Bronchial epithelial cell (primary cell): ENCODE measurements at regions not wholly inside any gene's neighbourhood (a gene's known extent, or its start where the extent isn't known, plus 50 kb on each side); places are given as distances from the start of the nearest gene placed in this dataset.
"Not testable (repeated sequence)": the region's sequence is repeated elsewhere in the genome, so short reads cannot be mapped to it uniquely, and the experiment has no call there.

Experiments
- DNase-seq: peaks from one replicate; pipeline ENCODE4 v3.0.0-alpha.2; 2010; ENCODE audit warnings: low read depth
- FAIRE-seq: peaks from 2 replicates; lab custom pipeline; 2011; peaks lifted over from hg19 to GRCh38; lab: Jason Lieb, UNC
- H3K27me3 ChIP-seq: 2 replicates; pipeline ENCODE4 v1.5.1; 2011; ENCODE audit warnings: low read length; ENCODE audit not compliant: control insufficient read depth, insufficient read depth
- H3K36me3 ChIP-seq: 2 replicates; pipeline ENCODE4 v1.5.1; 2011; ENCODE audit warnings: low read length; ENCODE audit not compliant: control insufficient read depth, insufficient read depth
- H3K4me3 ChIP-seq: 2 replicates; pipeline ENCODE4 v1.5.1; 2011; ENCODE audit warnings: mild to moderate bottlenecking, low read depth, low read length, control low read depth
- TF ChIP-seq, protein P1 (sequence below): IDR thresholded peaks from 2 replicates; pipeline ENCODE4 v1.5.1; 2011; ENCODE audit warnings: mild to moderate bottlenecking, moderate library complexity, low read length, control low read depth, inconsistent platforms; ENCODE audit not compliant: insufficient read depth, severe bottlenecking

DNA sequence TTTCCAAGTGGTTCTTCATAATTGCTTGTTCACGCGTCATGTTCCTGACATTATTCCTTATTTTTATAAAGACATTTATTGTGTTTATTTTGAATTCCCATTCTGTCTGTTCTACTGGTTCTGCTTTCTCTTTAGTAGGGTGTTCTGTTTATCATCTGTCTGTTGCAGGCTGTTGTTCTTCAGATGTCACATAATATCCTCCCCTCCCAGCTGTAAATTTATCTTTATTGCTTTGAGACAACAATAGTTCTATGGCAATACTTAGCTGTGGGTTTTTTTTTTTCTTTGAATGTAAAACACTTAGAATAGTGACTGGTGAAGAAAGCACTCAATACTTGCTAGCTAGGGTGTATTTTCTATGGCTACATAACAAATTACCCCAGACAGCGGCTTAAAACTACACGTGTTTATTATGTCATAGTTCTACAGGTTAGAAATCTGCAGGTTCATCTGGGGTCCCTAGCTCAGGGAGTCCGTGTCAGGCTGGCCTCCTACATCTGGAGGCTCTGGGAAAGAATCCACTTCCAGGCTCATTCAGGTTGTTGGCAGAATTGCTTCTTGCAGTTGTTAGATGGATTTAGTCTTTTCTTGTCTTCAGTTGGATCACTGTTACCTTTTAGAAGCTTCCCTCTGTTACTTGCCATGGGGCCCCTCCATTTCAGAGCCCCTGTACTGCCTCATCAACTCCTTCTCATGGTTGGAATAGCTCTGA lies 63.4 kb upstream of the ENPEP start:
- TF ChIP-seq, protein P1, sequence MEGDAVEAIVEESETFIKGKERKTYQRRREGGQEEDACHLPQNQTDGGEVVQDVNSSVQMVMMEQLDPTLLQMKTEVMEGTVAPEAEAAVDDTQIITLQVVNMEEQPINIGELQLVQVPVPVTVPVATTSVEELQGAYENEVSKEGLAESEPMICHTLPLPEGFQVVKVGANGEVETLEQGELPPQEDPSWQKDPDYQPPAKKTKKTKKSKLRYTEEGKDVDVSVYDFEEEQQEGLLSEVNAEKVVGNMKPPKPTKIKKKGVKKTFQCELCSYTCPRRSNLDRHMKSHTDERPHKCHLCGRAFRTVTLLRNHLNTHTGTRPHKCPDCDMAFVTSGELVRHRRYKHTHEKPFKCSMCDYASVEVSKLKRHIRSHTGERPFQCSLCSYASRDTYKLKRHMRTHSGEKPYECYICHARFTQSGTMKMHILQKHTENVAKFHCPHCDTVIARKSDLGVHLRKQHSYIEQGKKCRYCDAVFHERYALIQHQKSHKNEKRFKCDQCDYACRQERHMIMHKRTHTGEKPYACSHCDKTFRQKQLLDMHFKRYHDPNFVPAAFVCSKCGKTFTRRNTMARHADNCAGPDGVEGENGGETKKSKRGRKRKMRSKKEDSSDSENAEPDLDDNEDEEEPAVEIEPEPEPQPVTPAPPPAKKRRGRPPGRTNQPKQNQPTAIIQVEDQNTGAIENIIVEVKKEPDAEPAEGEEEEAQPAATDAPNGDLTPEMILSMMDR = no peak
- H3K27me3 ChIP-seq = no peaks in the 10 kb centered on the region
- no peak overlapping the region for H3K4me3 ChIP-seq
- no peaks in the 10 kb centered on the region for H3K36me3 ChIP-seq
- FAIRE-seq = no peak
- no peak for DNase-seq

DNA sequence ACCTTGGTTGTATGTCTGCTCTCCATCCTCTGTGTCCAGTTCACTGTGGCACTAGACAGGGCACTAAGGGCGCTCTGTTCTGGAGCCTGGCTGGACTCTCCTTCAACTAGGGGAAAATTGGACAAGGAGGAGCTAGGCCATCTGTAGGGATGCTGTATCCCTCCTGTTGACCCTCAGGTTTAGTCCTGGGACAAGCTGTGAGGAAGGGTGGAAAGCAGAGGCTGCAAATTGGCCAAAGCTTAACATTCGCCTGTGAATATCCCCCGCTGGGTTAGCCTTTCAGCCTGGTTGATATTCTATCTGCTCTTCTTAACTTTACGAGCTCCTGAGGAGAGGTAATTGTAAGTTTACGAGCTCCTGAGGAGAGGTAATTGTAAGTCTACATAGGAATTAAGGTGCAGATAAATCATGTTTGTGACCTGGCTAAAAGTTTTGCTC lies 64.4 kb upstream of the ENPEP start:
- no peak for DNase-seq
- Histone ChIP-seq H3K27me3 (no peaks in the 10 kb centered on the region), H3K36me3 (no peaks in the 10 kb centered on the region), H3K4me3 (no peak overlapping the region)
- no peak for FAIRE-seq
- TF ChIP-seq, protein P1 = no peak

DNA sequence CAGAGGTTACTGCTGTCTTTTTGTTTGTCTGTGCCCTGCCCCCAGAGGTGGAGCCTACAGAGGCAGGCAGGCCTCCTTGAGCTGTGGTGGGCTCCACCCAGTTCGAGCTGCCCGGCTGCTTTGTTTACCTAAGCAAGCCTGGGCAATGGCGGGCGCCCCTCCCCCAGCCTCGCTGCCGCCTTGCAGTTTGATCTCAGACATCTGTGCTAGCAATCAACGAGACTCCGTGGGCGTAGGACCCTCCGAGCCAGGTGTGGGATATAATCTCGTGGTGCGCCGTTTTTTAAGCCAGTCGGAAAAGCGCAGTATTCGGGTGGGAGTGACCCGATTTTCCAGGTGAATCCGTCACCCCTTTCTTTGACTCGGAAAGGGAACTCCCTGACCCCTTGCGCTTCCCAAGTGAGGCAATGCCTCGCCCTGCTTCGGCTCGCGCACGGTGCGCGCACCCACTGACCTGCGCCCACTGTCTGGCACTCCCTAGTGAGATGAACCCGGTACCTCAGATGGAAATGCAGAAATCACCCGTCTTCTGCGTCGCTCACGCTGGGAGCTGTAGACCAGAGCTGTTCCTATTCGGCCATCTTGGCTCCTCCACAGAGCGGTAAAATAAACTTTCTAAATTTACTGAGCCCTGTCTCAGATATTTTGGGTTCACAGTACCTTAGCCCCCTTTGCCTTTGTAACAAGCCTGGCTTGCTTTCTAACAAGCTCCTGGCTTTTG lies 64.9 kb upstream of the ENPEP start:
- not testable (repeated sequence) for H3K4me3 ChIP-seq

DNA sequence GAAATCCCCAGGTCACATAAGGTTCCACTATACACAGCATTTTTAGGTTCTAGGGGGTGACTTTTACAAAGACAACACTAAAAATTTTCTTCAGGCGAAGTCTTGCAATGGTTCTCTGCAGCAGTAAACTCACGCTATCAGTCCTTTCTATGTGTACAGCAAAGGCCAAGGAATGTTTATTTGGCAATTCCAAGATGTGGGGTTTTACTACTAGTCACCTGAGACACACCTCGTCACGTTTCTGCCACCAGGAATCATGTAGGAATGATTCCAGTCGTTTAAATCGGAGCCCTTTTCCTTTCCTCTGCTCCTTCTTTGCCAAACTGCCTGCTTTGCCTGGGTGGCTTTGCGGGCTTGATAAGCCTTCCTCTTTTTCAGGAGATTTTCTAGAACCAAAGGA lies 75.9 kb upstream of the ENPEP start:
- peak; percentile 40 for FAIRE-seq
- DNase-seq = no peak
- Histone ChIP-seq H3K4me3 (no peak overlapping the region), H3K36me3 (no peaks in the 10 kb centered on the region), H3K27me3 (no peaks in the 10 kb centered on the region)
- TF ChIP-seq, protein P1 = no peak

More for the DNA sequence above, 64.9 kb upstream of the ENPEP start:
- not testable (repeated sequence) for FAIRE-seq, H3K36me3 ChIP-seq, DNase-seq, H3K27me3 ChIP-seq

DNA sequence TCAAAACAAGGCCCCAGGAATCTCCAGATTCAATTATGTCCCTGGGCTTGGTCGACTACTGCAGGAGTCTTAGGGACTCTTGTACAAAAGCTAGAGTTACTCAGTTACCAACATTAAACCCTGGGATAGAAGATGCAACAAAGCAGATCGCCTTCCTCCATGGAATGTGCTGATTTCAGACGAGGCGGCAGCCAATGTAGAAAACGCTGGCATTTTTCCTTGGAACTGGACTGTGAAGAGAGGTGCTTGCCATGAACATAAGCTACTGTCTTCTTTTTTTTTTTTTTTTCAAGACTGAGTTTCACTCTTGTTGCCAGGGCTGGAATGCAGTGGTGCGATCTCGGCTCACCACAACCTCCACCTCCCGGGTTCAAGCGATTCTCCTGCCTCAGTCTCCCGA lies 76.9 kb upstream of the ENPEP start:
- DNase-seq, H3K27me3 ChIP-seq, FAIRE-seq: not testable (repeated sequence)

DNA sequence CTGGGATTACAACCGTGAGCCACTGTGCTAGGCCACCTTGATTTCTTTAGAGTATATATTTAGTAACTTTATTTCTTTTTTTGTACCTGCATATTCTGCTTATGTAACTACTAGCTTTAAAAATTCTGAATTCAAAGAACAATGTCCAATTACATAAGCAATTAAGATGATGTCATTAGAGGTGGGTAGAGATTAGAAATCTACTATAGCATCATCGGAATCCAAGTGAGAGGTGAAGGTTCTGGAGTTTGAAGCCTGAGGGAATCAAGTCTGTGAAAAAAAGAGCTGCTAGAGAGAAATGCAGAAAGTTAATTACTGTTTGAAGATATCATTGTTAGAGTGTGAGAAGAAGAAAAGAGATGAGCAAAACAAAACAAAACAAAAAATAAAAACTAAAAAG lies 79.0 kb upstream of the ENPEP start:
- DNase-seq = no peak
- no peak for FAIRE-seq
- H3K4me3 ChIP-seq = no peak overlapping the region
- no peaks in the 10 kb centered on the region for H3K36me3 ChIP-seq
- TF ChIP-seq, protein P1 = no peak
- H3K27me3 ChIP-seq = no peaks in the 10 kb centered on the region

More for the DNA sequence above, 76.9 kb upstream of the ENPEP start:
- not testable (repeated sequence) for H3K4me3 ChIP-seq, H3K36me3 ChIP-seq
